ENCODE measurements at regions not wholly inside any gene's neighbourhood (a gene's known extent, or its start where the extent isn't known, plus 50 kb on each side); places are given as distances from the start of the nearest gene placed in this dataset.

DNA sequence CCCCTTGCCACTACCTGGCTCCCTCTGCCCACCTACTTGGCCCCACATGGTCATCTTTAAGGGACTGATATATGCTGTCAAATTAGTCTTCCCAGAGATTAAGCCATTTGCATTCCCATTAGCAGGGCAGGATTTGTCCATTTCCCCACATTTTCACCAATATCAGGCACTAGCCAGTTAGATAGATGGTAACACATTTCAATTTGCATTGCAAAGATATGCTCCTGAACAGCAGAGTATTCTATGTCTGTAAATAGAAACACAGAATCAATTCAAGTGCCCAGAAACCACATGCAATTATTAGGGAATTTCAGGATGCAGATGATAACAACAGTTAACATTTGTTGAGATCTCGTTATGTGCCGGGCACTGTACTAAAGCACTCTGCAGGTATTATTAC lies 92.6 kb upstream of the IL12B start:
- no peak for DNase-seq

GRCh38 chr5:159424123-159424522 lies 93.8 kb upstream of the IL12B start:
- no peak for DNase-seq

GRCh38 chr5:159426694-159427093 lies 96.4 kb upstream of the IL12B start:
- no peak for DNase-seq

DNA sequence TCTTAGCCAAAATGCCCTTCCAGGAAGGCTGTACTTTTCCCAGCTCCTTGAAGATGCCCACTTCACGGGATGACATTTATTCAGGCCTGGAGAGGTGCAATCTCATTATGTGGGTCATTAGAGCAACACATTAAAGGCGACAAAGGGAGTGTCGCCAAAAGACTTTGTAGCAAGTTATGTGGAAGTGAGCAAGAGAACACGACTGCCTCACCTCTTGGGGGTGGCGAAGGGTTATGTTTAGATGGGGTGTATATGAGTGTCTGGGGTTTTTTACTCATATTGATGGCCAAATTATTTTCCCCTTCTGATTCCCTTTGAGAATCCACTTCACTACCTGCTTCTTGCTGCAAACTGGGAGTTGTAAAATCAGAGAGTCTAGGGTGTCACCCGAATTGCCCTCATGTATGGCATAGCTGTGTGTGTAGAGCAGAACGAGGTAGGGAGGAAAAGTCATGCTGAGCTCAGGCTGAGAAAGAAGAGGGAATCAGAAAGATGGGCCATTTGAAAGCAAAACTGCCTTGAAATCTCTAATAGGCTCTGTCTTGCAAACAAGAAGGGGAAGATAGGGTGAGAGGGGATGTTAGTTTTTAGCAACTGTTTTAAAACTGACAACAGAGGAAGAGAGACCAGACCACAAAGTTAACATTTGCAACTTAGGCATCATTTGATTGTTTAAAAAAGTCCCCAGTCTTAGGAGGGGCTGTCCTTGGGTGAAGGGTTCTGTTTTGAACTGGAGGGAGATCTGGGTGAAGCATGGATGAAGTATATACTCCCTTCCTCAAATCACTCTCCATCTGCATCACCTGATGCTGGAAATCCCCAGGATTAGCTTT lies 97.1 kb upstream of the IL12B start:
- DNase-seq: no peak

DNA sequence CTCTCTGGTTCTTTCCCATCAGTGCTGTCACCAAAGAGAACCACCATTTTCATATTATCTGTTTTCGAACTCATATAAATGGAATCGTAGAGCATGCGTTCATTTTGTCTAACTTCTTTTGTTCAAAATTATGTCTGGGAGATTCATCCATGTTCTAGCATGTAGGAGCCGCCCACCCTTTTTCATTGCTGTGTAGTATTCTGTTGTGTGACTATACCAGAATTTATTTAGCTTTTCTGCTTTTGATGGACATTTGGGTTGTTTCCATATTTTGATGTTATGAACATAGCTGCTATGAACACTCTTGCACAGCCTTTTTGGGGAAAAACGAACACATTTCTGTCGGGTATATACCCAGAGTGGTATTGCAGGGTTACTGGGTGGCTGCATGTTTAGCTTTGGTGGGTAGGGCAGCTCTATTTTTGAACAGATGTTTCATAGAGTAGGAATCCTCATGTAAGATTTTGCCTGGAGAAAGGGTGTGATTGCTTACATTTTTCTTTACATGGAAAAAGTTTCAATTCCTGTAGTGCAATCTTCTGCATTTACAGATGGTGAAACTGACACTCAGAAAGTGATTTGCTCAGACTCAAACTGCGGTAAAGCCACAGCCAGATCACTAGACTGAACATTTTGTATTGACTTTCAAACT lies 100.2 kb upstream of the IL12B start:
- DNase-seq: no peak

- DNase-seq: no peak
These were observed 105.6 kb upstream of the IL12B start for GRCh38 chr5:159435855-159436254.

DNA sequence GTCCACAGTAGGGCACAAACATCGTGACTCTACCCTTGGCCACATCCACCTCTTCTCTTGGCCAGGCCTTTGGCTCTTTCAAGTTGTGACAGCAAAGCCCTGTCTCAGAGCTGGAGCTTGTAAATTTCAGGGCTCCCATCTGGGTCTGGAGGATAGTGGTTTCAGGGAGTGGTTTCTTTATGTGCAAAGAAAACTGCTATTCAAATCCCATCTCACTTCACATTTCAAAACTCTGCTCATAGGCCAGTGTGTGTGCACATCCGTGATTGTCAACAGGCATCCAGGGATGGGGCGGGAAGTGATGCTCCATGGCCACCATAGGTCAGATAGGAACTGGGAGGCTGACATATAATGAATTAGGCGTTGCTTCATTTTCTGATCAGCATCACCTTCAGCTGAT lies 107.8 kb upstream of the IL12B start:
- no peak for DNase-seq

GRCh38 chr5:159439002-159439401 lies 108.7 kb upstream of the IL12B start:
- DNase-seq: no peak

DNA sequence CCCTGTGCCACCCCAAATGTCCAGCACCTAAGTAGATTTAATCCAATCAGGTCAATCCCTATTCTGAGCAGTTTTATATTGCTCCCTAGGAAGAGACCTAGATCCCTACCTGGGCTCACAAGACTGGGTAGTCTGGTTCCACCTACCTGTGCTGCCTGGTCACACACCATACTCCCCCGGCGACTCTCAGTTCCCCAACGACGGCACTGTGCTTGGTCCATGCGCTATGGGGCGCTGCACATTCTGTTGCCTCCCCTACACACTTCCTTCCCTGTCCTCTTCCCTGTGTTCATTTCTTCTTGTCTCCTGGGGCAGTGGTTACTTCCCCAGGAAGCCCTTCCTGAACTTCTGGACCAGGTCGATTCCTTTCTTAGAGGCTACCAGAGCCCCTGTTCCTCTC lies 109.9 kb upstream of the IL12B start:
- no peak for DNase-seq

DNA sequence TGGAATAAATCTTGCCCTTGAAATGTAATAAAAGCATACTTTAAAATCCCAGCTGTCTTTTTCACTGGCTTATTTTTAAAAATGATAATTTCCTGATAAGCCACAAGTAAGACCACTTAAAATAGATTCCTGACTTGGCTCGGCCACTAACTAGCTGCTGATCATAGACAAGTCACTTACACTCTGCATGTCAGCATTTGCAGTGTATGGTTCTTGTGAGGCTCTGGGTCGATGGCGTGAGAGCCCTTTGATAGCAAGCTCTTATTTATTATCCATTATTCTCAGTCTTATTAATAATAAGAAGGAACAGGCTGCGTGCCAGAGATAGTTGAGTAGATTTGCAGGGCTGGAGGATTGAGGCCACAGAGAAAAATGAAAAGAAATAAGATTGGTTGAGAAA lies 110.7 kb upstream of the IL12B start:
- DNase-seq: no peak

DNA sequence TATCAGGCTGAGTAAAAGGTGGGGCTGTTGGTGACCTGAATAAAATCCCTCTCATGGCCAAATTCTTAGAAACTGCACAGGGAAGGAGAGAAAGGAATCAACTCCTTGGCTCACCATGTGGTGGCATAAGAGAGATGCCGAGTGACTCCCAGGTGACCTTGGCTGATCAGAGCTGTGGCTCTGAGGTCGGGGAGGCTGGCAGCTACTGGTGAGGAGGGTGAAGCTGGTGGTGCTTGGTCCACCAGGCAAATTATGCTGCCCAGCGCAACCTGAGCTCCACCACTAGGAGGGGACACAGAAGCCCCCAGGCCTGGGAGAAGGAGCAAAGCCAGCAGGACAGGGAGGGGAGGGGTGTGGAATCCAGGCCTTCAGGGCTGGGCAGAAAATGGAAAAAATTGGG lies 111.2 kb upstream of the IL12B start:
- DNase-seq: no peak

GRCh38 chr5:159442206-159442850 lies 112.0 kb upstream of the IL12B start:
- DNase-seq: no peak

DNA sequence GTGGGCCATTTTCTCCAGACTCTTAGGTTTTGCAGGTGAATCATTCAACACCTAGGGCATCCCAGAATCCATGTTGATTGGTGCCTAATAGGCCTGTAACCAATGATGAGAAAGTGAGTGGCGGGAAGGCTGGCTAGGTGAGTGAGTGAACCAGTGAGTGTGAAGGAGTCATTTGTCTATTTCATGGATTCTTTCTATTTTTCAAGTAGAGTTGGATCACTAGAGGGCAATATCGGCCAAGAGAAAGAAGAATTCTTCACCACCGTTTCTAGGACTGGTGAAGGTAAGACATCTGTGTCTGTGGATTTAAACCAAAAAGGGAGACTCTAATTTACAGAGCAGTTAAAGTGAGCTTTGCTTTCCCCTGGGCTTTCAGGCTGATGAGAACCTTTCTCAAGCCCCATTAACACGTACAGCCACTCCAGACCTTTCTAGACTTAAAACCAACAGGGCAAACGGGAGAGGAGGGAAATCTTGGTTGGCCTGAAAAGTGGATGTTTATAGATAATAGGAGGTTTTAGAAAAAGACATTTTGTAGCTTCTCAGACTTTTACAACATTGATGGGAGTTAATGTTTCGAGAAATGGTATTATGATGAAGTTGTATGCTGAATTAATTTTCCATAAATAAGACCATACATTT lies 114.3 kb upstream of the IL12B start:
- DNase-seq: no peak

DNA sequence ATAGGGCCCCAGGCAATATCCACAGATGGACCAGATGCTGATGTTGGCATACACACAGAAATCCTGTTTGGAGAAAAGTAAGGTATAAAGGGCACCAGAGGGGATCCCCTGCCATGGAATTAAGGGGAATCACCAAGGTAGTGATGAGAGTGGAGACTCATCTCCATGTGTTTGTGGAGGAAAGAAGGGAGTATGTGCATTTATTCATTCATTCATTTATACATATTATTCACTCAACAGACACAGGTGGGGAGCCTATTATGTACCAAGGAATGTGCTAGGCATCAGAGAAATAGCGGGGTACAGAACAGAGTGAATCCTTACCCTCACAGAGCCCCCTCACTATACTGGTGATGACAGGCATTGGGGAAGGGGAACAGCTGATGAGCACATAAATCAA lies 116.8 kb upstream of the IL12B start:
- DNase-seq: no peak

DNA sequence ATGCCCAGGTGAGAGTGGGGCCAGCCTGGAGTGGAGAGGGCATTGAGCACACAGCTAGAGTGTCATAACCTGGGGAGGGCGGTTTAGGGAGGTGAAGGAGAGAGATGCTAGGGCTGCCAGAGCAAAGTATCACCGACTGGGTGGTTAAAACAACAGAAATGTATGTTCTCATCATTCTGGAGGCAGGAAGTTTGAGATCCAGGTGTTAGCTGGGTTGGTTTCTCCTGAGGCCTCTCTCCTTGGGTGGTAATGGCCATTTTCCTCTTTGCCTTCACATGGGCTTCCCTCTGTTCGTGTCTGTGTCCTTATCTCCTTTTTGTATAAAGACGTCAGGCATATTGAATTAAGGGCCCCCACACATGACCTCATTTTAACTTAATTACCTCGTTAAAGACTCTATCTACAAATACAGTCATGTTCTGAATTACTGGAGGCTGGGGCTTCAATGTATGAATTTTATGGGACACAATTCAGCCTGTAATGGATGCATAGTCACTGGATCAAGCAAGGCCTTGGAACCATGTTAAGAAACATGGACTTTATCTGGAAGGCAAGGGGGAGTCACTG lies 118.6 kb upstream of the IL12B start:
- DNase-seq: no peak

GRCh38 chr5:159449925-159450324 lies 119.6 kb upstream of the IL12B start:
- DNase-seq: no peak

DNA sequence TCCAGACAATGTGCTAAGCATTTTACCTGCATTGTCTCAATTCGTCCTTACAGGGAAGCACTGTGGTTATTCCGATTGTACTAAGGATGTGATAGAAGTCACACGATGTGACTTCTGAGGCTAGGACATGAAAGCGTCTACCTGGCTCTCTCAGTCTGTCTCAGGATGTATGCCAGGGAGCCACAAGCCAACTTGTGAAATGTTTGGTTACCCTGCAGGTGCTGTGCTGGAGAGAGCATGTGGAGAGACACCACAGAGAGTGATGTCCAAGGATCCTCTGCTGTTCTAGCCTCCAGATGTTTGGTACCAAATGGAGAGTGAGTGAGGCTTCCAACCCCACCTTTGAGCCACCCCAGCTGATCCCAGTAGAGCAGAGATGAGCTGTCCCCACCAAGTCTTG lies 120.1 kb upstream of the IL12B start:
- no peak for DNase-seq

GRCh38 chr5:159451197-159452052 lies 121.1 kb upstream of the IL12B start:
- no peak for DNase-seq

DNA sequence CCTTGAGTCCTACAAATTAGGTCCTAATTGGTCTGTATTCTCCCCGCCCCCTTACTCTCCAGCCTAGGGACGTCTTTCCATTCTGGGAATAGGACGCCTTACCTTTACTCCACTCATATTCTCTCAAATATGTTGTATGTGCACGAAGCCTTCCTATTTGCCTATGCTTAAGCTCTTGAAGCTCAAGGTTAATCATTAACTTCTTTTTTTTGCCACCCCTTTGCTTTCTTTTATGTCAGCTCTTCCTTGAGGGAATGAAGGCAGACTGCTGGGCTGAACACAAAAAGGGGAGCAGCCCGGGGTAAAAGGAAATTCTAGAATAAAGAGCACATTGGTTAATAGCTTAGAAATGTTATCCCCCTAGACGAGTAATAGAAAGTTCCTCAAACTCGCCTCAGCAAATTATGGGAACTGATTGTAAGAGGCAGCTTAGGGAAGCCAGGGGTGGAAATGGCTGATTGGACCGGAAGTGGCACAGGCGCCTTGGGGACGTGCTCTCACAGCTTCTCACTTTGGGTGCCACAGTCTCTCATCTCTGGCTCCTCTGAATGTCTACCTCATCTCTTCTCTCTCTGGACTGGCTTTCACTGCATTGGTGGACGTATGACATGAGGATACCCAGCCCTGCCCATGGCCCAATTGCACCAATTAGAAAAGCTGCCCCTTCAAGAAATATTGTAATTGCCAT lies 122.3 kb upstream of the IL12B start:
- DNase-seq: no peak

- no peak for DNase-seq
These were observed 122.9 kb upstream of the IL12B start for GRCh38 chr5:159453209-159453608.

DNA sequence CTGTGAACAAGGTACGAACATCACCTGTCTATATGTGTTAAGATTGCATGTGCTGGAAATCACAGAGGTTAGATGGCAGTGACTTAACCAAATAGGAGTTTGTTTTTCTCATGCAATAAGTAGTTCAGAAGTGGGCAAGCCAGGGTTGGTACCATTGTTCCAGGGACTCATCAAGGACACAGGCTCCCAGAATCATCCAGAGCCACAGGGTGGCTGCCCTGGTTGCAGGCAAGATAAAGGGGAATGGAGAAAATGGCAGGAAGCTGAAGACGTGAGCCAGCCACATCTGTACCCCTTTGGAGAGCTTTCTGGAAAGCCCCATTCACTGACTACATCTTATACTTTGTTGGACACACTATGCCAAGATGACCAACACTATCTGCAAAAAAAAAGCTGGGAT lies 126.0 kb upstream of the IL12B start:
- no peak for DNase-seq

Data from NCI-H1105 (cell line).